RPMI8226 (cell line): ENCODE measurements at regions not wholly inside any gene's neighbourhood (a gene's known extent, or its start where the extent isn't known, plus 50 kb on each side); places are given as distances from the start of the nearest gene placed in this dataset.

ENCODE experiments used
- DNase-seq: peaks from one replicate; pipeline ENCODE4 v3.0.0-alpha.2; 2015

- DNase-seq, result no peak
Observed at GRCh38 chr15:60095711-60096110, 91.6 kb downstream of the FOXB1 start.

- no peak for DNase-seq
Observed at GRCh38 chr15:60096157-60096556, 92.0 kb downstream of the FOXB1 start.

- DNase-seq, result no peak
Observed at GRCh38 chr15:60101416-60101815, 97.3 kb downstream of the FOXB1 start.

- no peak for DNase-seq
Observed at GRCh38 chr15:60102748-60103147, 98.6 kb downstream of the FOXB1 start.

GRCh38 chr15:60110909-60111308, 106.8 kb downstream of the FOXB1 start:
- no peak for DNase-seq

- no peak for DNase-seq
Observed at GRCh38 chr15:60115579-60116380, 111.7 kb downstream of the FOXB1 start.

- DNase-seq, result no peak
Observed at GRCh38 chr15:60116456-60117089, 112.5 kb downstream of the FOXB1 start.

GRCh38 chr15:60118146-60118545, 114.0 kb downstream of the FOXB1 start:
- DNase-seq, result no peak

- DNase-seq, result no peak
Observed at GRCh38 chr15:60118626-60119025, 114.5 kb downstream of the FOXB1 start.

- no peak for DNase-seq
Observed at GRCh38 chr15:60119101-60119500, 115.0 kb downstream of the FOXB1 start.

- DNase-seq, result no peak
Observed at GRCh38 chr15:60120100-60120499, 116.0 kb downstream of the FOXB1 start.

GRCh38 chr15:60121845-60122244, 117.7 kb downstream of the FOXB1 start:
- no peak for DNase-seq

GRCh38 chr15:60122691-60123090, 118.6 kb downstream of the FOXB1 start:
- no peak for DNase-seq

GRCh38 chr15:60124460-60125070, 120.5 kb downstream of the FOXB1 start:
- no peak for DNase-seq

GRCh38 chr15:60125334-60125733, 121.2 kb downstream of the FOXB1 start:
- DNase-seq, result no peak

- DNase-seq, result no peak
Observed at GRCh38 chr15:60126200-60126599, 122.1 kb downstream of the FOXB1 start.

GRCh38 chr15:60126661-60127060, 122.5 kb downstream of the FOXB1 start:
- no peak for DNase-seq

- no peak for DNase-seq
Observed at GRCh38 chr15:60128000-60128376, 123.9 kb downstream of the FOXB1 start.

- DNase-seq, result no peak
Observed at GRCh38 chr15:60128710-60129109, 124.6 kb downstream of the FOXB1 start.

- no peak for DNase-seq
Observed at GRCh38 chr15:60130398-60130797, 126.3 kb downstream of the FOXB1 start.

GRCh38 chr15:60130821-60131220, 126.7 kb downstream of the FOXB1 start:
- DNase-seq, result no peak

GRCh38 chr15:60134609-60135008, 130.5 kb downstream of the FOXB1 start:
- peak; percentile 21 for DNase-seq

GRCh38 chr15:60135961-60136360, 131.8 kb downstream of the FOXB1 start:
- DNase-seq, result no peak

GRCh38 chr15:60137711-60138396, 133.7 kb downstream of the FOXB1 start:
- DNase-seq, result no peak
